H1 (cell line): ENCODE measurements at regions not wholly inside any gene's neighbourhood (a gene's known extent, or its start where the extent isn't known, plus 50 kb on each side); places are given as distances from the start of the nearest gene placed in this dataset.

Experiments
- CTCF ChIA-PET: fragments of 300-600 bp; sonication (Branson Sonifier 250); formaldehyde crosslinking; loops from one replicate; lab custom pipeline; 2021; ENCODE audit not compliant: partially characterized antibody; lab: Charles Lee
- POLR2A ChIA-PET: fragments of 300-600 bp; sonication (Branson Sonifier 250); formaldehyde crosslinking; loops from one replicate; lab custom pipeline; 2021; ENCODE audit warnings: inconsistent platforms; ENCODE audit not compliant: partially characterized antibody; lab: Charles Lee
- DNase-seq, 2 experiments: peaks; one replicate each; pipeline versions ENCODE4 v3.0.0 to v3.0.0-alpha.2; 2010 to 2022; ENCODE audit warnings: low spot score in 2 of 2, low read depth in 1 of 2, mixed read lengths in 1 of 2
- FAIRE-seq: peaks from 2 replicates; lab custom pipeline; 2011; peaks lifted over from hg19 to GRCh38; lab: Jason Lieb, UNC
- H2AFZ ChIP-seq: 2 replicates; pipeline ENCODE4 v1.8.1; 2012; ENCODE audit warnings: low read length, inconsistent platforms
- H2AK5ac ChIP-seq: 2 replicates; pipeline ENCODE4 v1.6.1; 2013; ENCODE audit warnings: low read depth, low read length
- H2BK120ac ChIP-seq: replicated peaks from 2 replicates; pipeline ENCODE3; 2013; ENCODE audit warnings: low read depth, low read length, inconsistent platforms
- H2BK12ac ChIP-seq: 2 replicates; pipeline ENCODE4 v1.6.1; 2013; ENCODE audit warnings: low read depth, low read length
- H2BK15ac ChIP-seq: 2 replicates; pipeline ENCODE4 v1.6.1; 2013; ENCODE audit warnings: low read length
- H2BK20ac ChIP-seq: 2 replicates; pipeline ENCODE4 v1.6.1; 2013; ENCODE audit warnings: low read length
- H2BK5ac ChIP-seq: 2 replicates; pipeline ENCODE4 v1.6.1; 2013; ENCODE audit warnings: low read depth, low read length
- H3K14ac ChIP-seq: 2 replicates; pipeline ENCODE4 v1.6.1; 2013; ENCODE audit warnings: inconsistent platforms; ENCODE audit not compliant: insufficient read length
- H3K18ac ChIP-seq: 2 replicates; pipeline ENCODE4 v1.6.1; 2013; ENCODE audit warnings: low read length; ENCODE audit errors: extremely low read depth
- H3K23ac ChIP-seq: 2 replicates; pipeline ENCODE4 v1.6.1; 2013; ENCODE audit warnings: inconsistent platforms; ENCODE audit not compliant: insufficient read length
- H3K23me2 ChIP-seq: 2 replicates; pipeline ENCODE4 v1.6.1; 2013; ENCODE audit warnings: low read depth, low read length
- H3K27ac ChIP-seq: 2 replicates; pipeline ENCODE4 v1.6.1; 2011; ENCODE audit warnings: low read depth, low read length, inconsistent platforms
- H3K27me3 ChIP-seq, 4 experiments: replicated peaks in 1 of 4; 1 replicate in 1 of 4; 2 replicates in 3 of 4; pipeline versions ENCODE4 v1.6.1 to v1.8.1; 2011 to 2013; ENCODE audit warnings: low read length in 3 of 4, mild to moderate bottlenecking in 3 of 4, inconsistent platforms in 2 of 4, mixed read lengths in 2 of 4, moderate library complexity in 1 of 4; ENCODE audit not compliant: control insufficient read depth in 3 of 4, insufficient read depth in 3 of 4; ENCODE audit errors: extremely low read depth in 1 of 4
- H3K36me3 ChIP-seq, 4 experiments: 2 replicates each; pipeline versions ENCODE4 v1.6.1 to v1.8.1; 2011 to 2013; ENCODE audit warnings: mild to moderate bottlenecking in 4 of 4, low read length in 3 of 4, moderate library complexity in 2 of 4, control low read depth in 1 of 4, inconsistent platforms in 1 of 4; ENCODE audit not compliant: insufficient read depth in 4 of 4, control insufficient read depth in 2 of 4
- H3K4ac ChIP-seq: replicated peaks from 2 replicates; pipeline ENCODE3; 2013; ENCODE audit warnings: low read length, low read depth, mixed read lengths, inconsistent platforms; ENCODE audit not compliant: insufficient read length
- H3K4me1 ChIP-seq, 4 experiments: replicated peaks in 1 of 4; 1 replicate in 1 of 4; 2 replicates in 3 of 4; pipeline versions ENCODE4 v1.6.1 to v1.8.1; 2011 to 2013; ENCODE audit warnings: low read length in 3 of 4, inconsistent platforms in 2 of 4, mixed read lengths in 1 of 4; ENCODE audit not compliant: insufficient read depth in 4 of 4, control insufficient read depth in 3 of 4
- H3K4me2 ChIP-seq, 2 experiments: 2 replicates each; pipeline versions ENCODE4 v1.6.1 to v1.8.1; 2011 to 2013; ENCODE audit warnings: low read depth in 2 of 2, low read length in 2 of 2, control low read depth in 1 of 2, inconsistent platforms in 1 of 2, mild to moderate bottlenecking in 1 of 2; ENCODE audit not compliant: insufficient read depth in 1 of 2
- H3K4me3 ChIP-seq, 4 experiments: fragments of 200-600, 300-600 bp in 1 of 4; sonication (generic), shearing (Covaris generic), sonication (Bioruptor Twin) in 1 of 4; 2 replicates each; pipeline versions ENCODE4 v1.5.1 to v1.8.1; 2011 to 2016; ENCODE audit warnings: low read length in 4 of 4, low read depth in 3 of 4, control low read depth in 2 of 4, inconsistent platforms in 2 of 4, mild to moderate bottlenecking in 2 of 4, mixed read lengths in 1 of 4, moderate library complexity in 1 of 4; ENCODE audit not compliant: insufficient read depth in 2 of 4; ENCODE audit errors: extremely low read depth in 1 of 4
- H3K56ac ChIP-seq: replicated peaks from 2 replicates; pipeline ENCODE3; 2013; ENCODE audit warnings: low read depth, mild to moderate bottlenecking, mixed read lengths, low read length, inconsistent platforms; ENCODE audit not compliant: insufficient read length
- H3K79me1 ChIP-seq: 2 replicates; pipeline ENCODE4 v1.6.1; 2013; ENCODE audit warnings: low read depth, low read length, control low read depth
- H3K79me2 ChIP-seq, 2 experiments: 2 replicates each; pipeline versions ENCODE4 v1.6.1 to v1.8.1; 2012 to 2013; ENCODE audit warnings: low read length in 2 of 2, mild to moderate bottlenecking in 2 of 2, inconsistent platforms in 1 of 2; ENCODE audit not compliant: insufficient read depth in 2 of 2, control insufficient read depth in 1 of 2
- H3K9ac ChIP-seq, 4 experiments: replicated peaks in 1 of 4; 1 replicate in 1 of 4; 2 replicates in 3 of 4; pipeline versions ENCODE4 v1.6.1 to v1.8.1; 2011 to 2013; ENCODE audit warnings: low read depth in 3 of 4, low read length in 3 of 4, control low read depth in 2 of 4, mild to moderate bottlenecking in 2 of 4, moderate library complexity in 2 of 4, inconsistent platforms in 1 of 4; ENCODE audit errors: extremely low read depth in 1 of 4
- H3K9me3 ChIP-seq, 2 experiments: 2 replicates each; pipeline versions ENCODE4 v1.6.1 to v1.8.1; 2012 to 2013; ENCODE audit warnings: mild to moderate bottlenecking in 2 of 2, moderate library complexity in 2 of 2, control low read depth in 1 of 2, inconsistent platforms in 1 of 2, low read depth in 1 of 2, low read length in 1 of 2, mixed read lengths in 1 of 2; ENCODE audit not compliant: insufficient read depth in 2 of 2
- H4K20me1 ChIP-seq, 2 experiments: replicated peaks in 1 of 2; 2 replicates each; pipeline versions ENCODE3 to v1.8.1; 2011 to 2013; ENCODE audit warnings: inconsistent platforms in 2 of 2, low read length in 2 of 2, mild to moderate bottlenecking in 1 of 2; ENCODE audit not compliant: insufficient read depth in 2 of 2, control insufficient read depth in 1 of 2
- H4K5ac ChIP-seq: 2 replicates; pipeline ENCODE4 v1.6.1; 2013; ENCODE audit warnings: low read length, low read depth, mixed read lengths, inconsistent platforms; ENCODE audit not compliant: insufficient read length
- H4K8ac ChIP-seq: 2 replicates; pipeline ENCODE4 v1.8.0; 2013; ENCODE audit warnings: mild to moderate bottlenecking, moderate library complexity, low read length, inconsistent platforms; ENCODE audit not compliant: insufficient read depth; ENCODE audit errors: extremely low read depth
- H4K91ac ChIP-seq: replicated peaks from 2 replicates; pipeline ENCODE3; 2013; ENCODE audit warnings: low read length, mixed read lengths, inconsistent platforms; ENCODE audit not compliant: insufficient read length
- EP300 ChIP-seq, 2 experiments: IDR thresholded peaks; 1 replicate in 1 of 2; 2 replicates in 1 of 2; pipeline ENCODE4 v1.6.1; 2011 to 2012; ENCODE audit warnings: low read depth in 2 of 2, low read length in 2 of 2, mild to moderate bottlenecking in 2 of 2, borderline replicate concordance in 1 of 2, inconsistent platforms in 1 of 2, moderate library complexity in 1 of 2
- JUND ChIP-seq: IDR thresholded peaks from 2 replicates; pipeline ENCODE4 v1.6.1; 2011; ENCODE audit warnings: mild to moderate bottlenecking, improper control_type of control experiment, low read length
- KDM1A ChIP-seq: fragments of 200-600, 300-600 bp; sonication (generic); IDR thresholded peaks from 2 replicates; pipeline ENCODE4 v1.7.1; 2016; ENCODE audit warnings: mild to moderate bottlenecking, low read length, borderline replicate concordance
- KDM4A ChIP-seq: IDR thresholded peaks from one replicate; pipeline ENCODE4 v1.7.1; 2012; ENCODE audit warnings: low read depth, mild to moderate bottlenecking, moderate library complexity, low read length, inconsistent platforms; ENCODE audit not compliant: severe bottlenecking
- NANOG ChIP-seq: IDR thresholded peaks from 2 replicates; pipeline ENCODE4 v1.6.1; 2011; ENCODE audit warnings: low read length, low read depth, mild to moderate bottlenecking, inconsistent platforms; ENCODE audit not compliant: insufficient read depth, poor library complexity, severe bottlenecking
- POLR2A ChIP-seq, 2 experiments: IDR thresholded peaks; 1 replicate in 1 of 2; 2 replicates in 1 of 2; pipeline ENCODE4 v1.6.1; 2011; ENCODE audit warnings: low read depth in 2 of 2, low read length in 2 of 2, mild to moderate bottlenecking in 2 of 2; ENCODE audit errors: control extremely low read depth in 1 of 2
- RNF2 ChIP-seq: fragments of 200-900, 300-1000 bp; sonication (generic); IDR thresholded peaks from 2 replicates; pipeline ENCODE4 v1.7.1; 2016; ENCODE audit warnings: borderline replicate concordance, low read depth, mild to moderate bottlenecking, antibody characterized with exemption, low read length; ENCODE audit not compliant: poor library complexity, severe bottlenecking; ENCODE audit errors: missing control alignments
- SIRT6 ChIP-seq: IDR thresholded peaks from one replicate; pipeline ENCODE4 v1.7.1; 2012; ENCODE audit warnings: low read length, inconsistent platforms
- SP2 ChIP-seq: IDR thresholded peaks from 2 replicates; pipeline ENCODE4 v1.6.1; 2012; ENCODE audit warnings: mild to moderate bottlenecking, low read length, inconsistent platforms
- WGBS, 2 experiments: shearing (Covaris generic) in 1 of 2; methylation state at CpG; one replicate each; pipeline versions ENCODE4 v1.1.6 to v1.1.7; 2013 to 2015; ENCODE audit warnings: low lambda C conversion rate in 2 of 2, mixed read lengths in 2 of 2, inconsistent platforms in 1 of 2, low coverage in 1 of 2, missing lambda C conversion rate in 1 of 2; ENCODE audit not compliant: insufficient replicate concordance in 2 of 2, insufficient coverage in 1 of 2, insufficient read length in 1 of 2; ENCODE audit errors: extremely low coverage in 1 of 2, missing lambda C conversion rate in 1 of 2; 5-methylcytosine and 5-hydroxymethylcytosine counted together
- TF ChIP-seq, protein P1 (sequence below), 3 experiments: IDR thresholded peaks; 1 replicate in 2 of 3; 2 replicates in 1 of 3; pipeline versions ENCODE4 v1.5.1 to v1.6.1; 2011; ENCODE audit warnings: low read length in 3 of 3, mild to moderate bottlenecking in 3 of 3, inconsistent platforms in 2 of 3, low read depth in 1 of 3, moderate library complexity in 1 of 3; ENCODE audit not compliant: insufficient read depth in 1 of 3; ENCODE audit errors: control extremely low read depth in 1 of 3

- H3K14ac ChIP-seq: no peak overlapping the region
- H3K27ac ChIP-seq: no peak overlapping the region
- no peak overlapping the region for H3K4me3 ChIP-seq
- H3K79me1 ChIP-seq: no peaks in the 10 kb centered on the region
- H2BK20ac ChIP-seq: no peak overlapping the region
- no peak overlapping the region for H3K56ac ChIP-seq
- H4K8ac ChIP-seq: no peak overlapping the region
- FAIRE-seq (no peak), DNase-seq (no peak)
- H3K27me3 ChIP-seq: no peaks in the 10 kb centered on the region
- H4K20me1 ChIP-seq: no peaks in the 10 kb centered on the region
- H3K36me3 ChIP-seq: no peaks in the 10 kb centered on the region
- no peak overlapping the region for H2AK5ac ChIP-seq
- H3K4me2 ChIP-seq: no peak overlapping the region
- no peaks in the 10 kb centered on the region for H3K9me3 ChIP-seq
- H3K23me2 ChIP-seq: no peaks in the 10 kb centered on the region
- no peak overlapping the region for H2AFZ ChIP-seq
- H3K79me2 ChIP-seq: no peaks in the 10 kb centered on the region
- H2BK5ac ChIP-seq: no peak overlapping the region
- no peak overlapping the region for H2BK15ac ChIP-seq
- ChIA-PET CTCF (no interaction called here), POLR2A (no interaction called here)
- no peaks in the 10 kb centered on the region for H3K4me1 ChIP-seq
- no peak overlapping the region for H3K4ac ChIP-seq
- H2BK12ac ChIP-seq: no peak overlapping the region
- no peak overlapping the region for H4K91ac ChIP-seq
- TF ChIP-seq KDM4A (no peak), SP2 (no peak), KDM1A (no peak), POLR2A (IDR thresholded peaks at IDR 0.05; ENCODE audit: control extremely low read depth in 1 of 2, low read depth in 2 of 2, low read length in 2 of 2) (no peak), EP300 (IDR thresholded peaks at IDR 0.05; ENCODE audit: borderline replicate concordance in 1 of 2, low read depth in 2 of 2, low read length in 2 of 2) (no peak), NANOG (no peak), SIRT6 (no peak), RNF2 (no peak), JUND (no peak)
- TF ChIP-seq, protein P1, sequence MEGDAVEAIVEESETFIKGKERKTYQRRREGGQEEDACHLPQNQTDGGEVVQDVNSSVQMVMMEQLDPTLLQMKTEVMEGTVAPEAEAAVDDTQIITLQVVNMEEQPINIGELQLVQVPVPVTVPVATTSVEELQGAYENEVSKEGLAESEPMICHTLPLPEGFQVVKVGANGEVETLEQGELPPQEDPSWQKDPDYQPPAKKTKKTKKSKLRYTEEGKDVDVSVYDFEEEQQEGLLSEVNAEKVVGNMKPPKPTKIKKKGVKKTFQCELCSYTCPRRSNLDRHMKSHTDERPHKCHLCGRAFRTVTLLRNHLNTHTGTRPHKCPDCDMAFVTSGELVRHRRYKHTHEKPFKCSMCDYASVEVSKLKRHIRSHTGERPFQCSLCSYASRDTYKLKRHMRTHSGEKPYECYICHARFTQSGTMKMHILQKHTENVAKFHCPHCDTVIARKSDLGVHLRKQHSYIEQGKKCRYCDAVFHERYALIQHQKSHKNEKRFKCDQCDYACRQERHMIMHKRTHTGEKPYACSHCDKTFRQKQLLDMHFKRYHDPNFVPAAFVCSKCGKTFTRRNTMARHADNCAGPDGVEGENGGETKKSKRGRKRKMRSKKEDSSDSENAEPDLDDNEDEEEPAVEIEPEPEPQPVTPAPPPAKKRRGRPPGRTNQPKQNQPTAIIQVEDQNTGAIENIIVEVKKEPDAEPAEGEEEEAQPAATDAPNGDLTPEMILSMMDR (IDR thresholded peaks at IDR 0.05; ENCODE audit: control extremely low read depth in 1 of 3, insufficient read depth in 1 of 3, low read depth in 1 of 3, low read length in 3 of 3): no peak
- no peak overlapping the region for H4K5ac ChIP-seq
- H2BK120ac ChIP-seq: no peak overlapping the region
- no peak overlapping the region for H3K9ac ChIP-seq
- no peak overlapping the region for H3K23ac ChIP-seq
- WGBS, 2 experiments: 89% methylated on average over 1 of the region's 1 CpG; no CpG with 5 or more reads in 1 of the 2 experiments
- no peak overlapping the region for H3K18ac ChIP-seq
Measured at GRCh38 chr13:80530902-80531301, 190.0 kb upstream of the SPRY2 start.
